ENCODE measurements at regions not wholly inside any gene's neighbourhood (a gene's known extent, or its start where the extent isn't known, plus 50 kb on each side); places are given as distances from the start of the nearest gene placed in this dataset.

GRCh38 chr13:22770891-22771290 is 409.9 kb upstream of the SGCG start:
- no peak overlapping the region for H3K9ac ChIP-seq (ENCODE audit: control insufficient read depth, extremely low read depth, insufficient read depth, low read length)
- no peak overlapping the region for H3K4me2 ChIP-seq (ENCODE audit: control insufficient read depth, extremely low read depth, insufficient read depth, low read depth, low read length)
- H3K27ac ChIP-seq (ENCODE audit: control insufficient read depth, insufficient read depth, low read length), result no peak overlapping the region
- TF ChIP-seq EZH2 (IDR thresholded peaks at IDR 0.05; ENCODE audit: low read length) (no peak), CTCF (optimal IDR thresholded peaks at IDR 0.05 in 1 of 3, IDR thresholded peaks at IDR 0.05 in 1 of 3, conservative IDR thresholded peaks at IDR 0.05 in 1 of 3; ENCODE audit: extremely low read depth in 1 of 3, insufficient read depth in 2 of 3, low read length in 3 of 3) (no peak)
- FAIRE-seq, result no peak
- H4K20me1 ChIP-seq (ENCODE audit: control insufficient read depth, extremely low read depth, insufficient read depth, low read length), result no peaks in the 10 kb centered on the region
- H3K27me3 ChIP-seq (ENCODE audit: control insufficient read depth, extremely low read depth, insufficient read depth, low read length), result no peaks in the 10 kb centered on the region
- no peaks in the 10 kb centered on the region for H3K4me1 ChIP-seq (ENCODE audit: control insufficient read depth, extremely low read depth, insufficient read depth, low read length)
- no peak overlapping the region for H3K4me3 ChIP-seq (ENCODE audit: control insufficient read depth in 2 of 3, extremely low read depth in 1 of 3, insufficient read depth in 2 of 3, low read depth in 1 of 3, low read length in 3 of 3)
- no peaks in the 10 kb centered on the region for H3K9me1 ChIP-seq (ENCODE audit: control insufficient read depth, extremely low read depth, insufficient read depth, low read length)
- H3K79me2 ChIP-seq (ENCODE audit: control insufficient read depth, insufficient read depth, low read length), result no peaks in the 10 kb centered on the region
- H3K36me3 ChIP-seq (ENCODE audit: control insufficient read depth in 2 of 2, extremely low read depth in 1 of 2, insufficient read depth in 2 of 2, low read length in 2 of 2), result no peaks in the 10 kb centered on the region
- dilution Hi-C loops (cut with MboI; ENCODE audit: extremely low pct_ligation_motif_present, low sequenced_read_pairs), result no loop called here
- DNase-seq (ENCODE audit: low read depth, low spot score), result no peak
- no peaks in the 10 kb centered on the region for H3K9me3 ChIP-seq (ENCODE audit: control insufficient read depth, low read depth, low read length)
- no peak overlapping the region for H2AFZ ChIP-seq (ENCODE audit: control insufficient read depth, low read length)

GRCh38 chr13:22773465-22773864 is 407.3 kb upstream of the SGCG start:
- Histone ChIP-seq H3K9ac (ENCODE audit: control insufficient read depth, extremely low read depth, insufficient read depth, low read length) (no peak overlapping the region), H3K27me3 (ENCODE audit: control insufficient read depth, extremely low read depth, insufficient read depth, low read length) (no peaks in the 10 kb centered on the region), H3K79me2 (ENCODE audit: control insufficient read depth, insufficient read depth, low read length) (no peaks in the 10 kb centered on the region), H3K4me1 (ENCODE audit: control insufficient read depth, extremely low read depth, insufficient read depth, low read length) (no peaks in the 10 kb centered on the region), H2AFZ (ENCODE audit: control insufficient read depth, low read length) (no peak overlapping the region), H3K4me2 (ENCODE audit: control insufficient read depth, extremely low read depth, insufficient read depth, low read depth, low read length) (no peak overlapping the region), H3K4me3 (ENCODE audit: control insufficient read depth in 2 of 3, extremely low read depth in 1 of 3, insufficient read depth in 2 of 3, low read depth in 1 of 3, low read length in 3 of 3) (no peak overlapping the region), H3K9me3 (ENCODE audit: control insufficient read depth, low read depth, low read length) (no peaks in the 10 kb centered on the region), H3K27ac (ENCODE audit: control insufficient read depth, insufficient read depth, low read length) (no peak overlapping the region), H3K9me1 (ENCODE audit: control insufficient read depth, extremely low read depth, insufficient read depth, low read length) (no peaks in the 10 kb centered on the region), H4K20me1 (ENCODE audit: control insufficient read depth, extremely low read depth, insufficient read depth, low read length) (no peaks in the 10 kb centered on the region), H3K36me3 (ENCODE audit: control insufficient read depth in 2 of 2, extremely low read depth in 1 of 2, insufficient read depth in 2 of 2, low read length in 2 of 2) (no peaks in the 10 kb centered on the region)
- FAIRE-seq (no peak), DNase-seq (ENCODE audit: low read depth, low spot score) (no peak)
- TF ChIP-seq EZH2 (IDR thresholded peaks at IDR 0.05; ENCODE audit: low read length) (no peak), CTCF (optimal IDR thresholded peaks at IDR 0.05 in 1 of 3, IDR thresholded peaks at IDR 0.05 in 1 of 3, conservative IDR thresholded peaks at IDR 0.05 in 1 of 3; ENCODE audit: extremely low read depth in 1 of 3, insufficient read depth in 2 of 3, low read length in 3 of 3) (no peak)
- dilution Hi-C loops (cut with MboI; ENCODE audit: extremely low pct_ligation_motif_present, low sequenced_read_pairs), result no loop called here

Data from keratinocyte (primary cell).